ENCODE measurements at regions not wholly inside any gene's neighbourhood (a gene's known extent, or its start where the extent isn't known, plus 50 kb on each side); places are given as distances from the start of the nearest gene placed in this dataset.

- TF ChIP-seq YY1 (IDR thresholded peaks at IDR 0.05; ENCODE audit: insufficient read depth, insufficient read length) (no peak), ZNF274 (IDR thresholded peaks at IDR 0.05; ENCODE audit: low read depth, low read length) (no peak)
These were observed 712.9 kb downstream of the SORCS3 start for GRCh38 chr10:105354010-105354409.

All from NT2/D1 (cell line).